Esophagus muscularis mucosa (tissue), 4 donors: ENCODE measurements at regions not wholly inside any gene's neighbourhood (a gene's known extent, or its start where the extent isn't known, plus 50 kb on each side); places are given as distances from the start of the nearest gene placed in this dataset.

Source experiments
- DNase-seq: peaks from one replicate; pipeline ENCODE4 v3.0.0-alpha.2; 2017; ENCODE audit errors: extremely low spot score
- H3K27ac ChIP-seq, 4 donors: fragments of 200-600 bp; sonication (generic); replicated peaks in 1 of 4; 1 replicate in 3 of 4; 2 replicates in 1 of 4; pipeline ENCODE4 v1.5.1; 2016 to 2019; ENCODE audit warnings: mild to moderate bottlenecking in 1 of 4
- H3K27me3 ChIP-seq, 4 donors: fragments of 200-600 bp; sonication (generic); one replicate each; pipeline versions ENCODE4 v1.5.1 to v1.6.0; 2016 to 2019
- H3K36me3 ChIP-seq, 4 donors: fragments of 200-600 bp; sonication (generic); one replicate each; pipeline ENCODE4 v1.5.1; 2016 to 2019
- H3K4me1 ChIP-seq, 4 donors: fragments of 200-600 bp; sonication (generic); one replicate each; pipeline ENCODE4 v1.5.1; 2016 to 2019
- H3K4me3 ChIP-seq, 4 donors: fragments of 200-600 bp; sonication (generic); 1 replicate in 2 of 4; 2 replicates in 2 of 4; pipeline ENCODE4 v1.5.1; 2016 to 2019; ENCODE audit warnings: mild to moderate bottlenecking in 4 of 4, moderate library complexity in 1 of 4
- H3K9me3 ChIP-seq, 4 donors: fragments of 200-600 bp; sonication (generic); 1 replicate in 3 of 4; 2 replicates in 1 of 4; pipeline ENCODE4 v1.5.1; 2016 to 2019
- CTCF ChIP-seq, 3 experiments: fragments of 200-600 bp in 2 of 3; fragments of 450-650 bp in 1 of 3; sonication (generic) in 2 of 3; IDR thresholded peaks; one replicate each; pipeline ENCODE4 v1.5.1; 2017 to 2019; ENCODE audit warnings: antibody characterized with exemption in 3 of 3, mild to moderate bottlenecking in 2 of 3, moderate library complexity in 1 of 3
- EP300 ChIP-seq: sonication (generic); formaldehyde crosslinking; IDR thresholded peaks from one replicate; pipeline ENCODE4 v1.6.1; 2017; ENCODE audit warnings: antibody characterized with exemption
- POLR2A ChIP-seq: fragments of 450-650 bp; IDR thresholded peaks from one replicate; pipeline ENCODE4 v1.6.1; 2017; ENCODE audit warnings: antibody characterized with exemption, moderate library complexity, mild to moderate bottlenecking, low read depth
- POLR2AphosphoS5 ChIP-seq, 2 donors: sonication (generic); formaldehyde crosslinking; IDR thresholded peaks; one replicate each; pipeline ENCODE4 v1.6.1; 2017; ENCODE audit warnings: antibody characterized with exemption in 2 of 2
- WGBS: methylation state at CpG from one replicate; pipeline ENCODE4 v1.1.5; 2018; 5-methylcytosine and 5-hydroxymethylcytosine counted together
- intact Hi-C: fragments of 100-400 bp; cut with DNase I; formaldehyde crosslinking; loops from one replicate; pipeline ENCODE4 v1.15.1; 2023

- no peaks in the 10 kb centered on the region for H3K36me3 ChIP-seq
- no peak overlapping the region for H3K27ac ChIP-seq
- no peak overlapping the region for H3K4me3 ChIP-seq
- peaks cover 0 to 11% (median 4%) of the 10 kb centered on the region in 4 donors for H3K9me3 ChIP-seq
- intact Hi-C loops = no loop called here
- no peak for TF ChIP-seq EP300
- TF ChIP-seq CTCF (IDR thresholded peaks at IDR 0.05) = no peak
- TF ChIP-seq POLR2AphosphoS5 (IDR thresholded peaks at IDR 0.05) = no peak
- no peak for TF ChIP-seq POLR2A
- peaks cover 0 to 6% (median 0%) of the 10 kb centered on the region in 4 donors for H3K4me1 ChIP-seq
- no peaks in the 10 kb centered on the region for H3K27me3 ChIP-seq
- DNase-seq = no peak
- WGBS = 66% methylated on average over 4 of the region's 4 CpGs
Observed at GRCh38 chr6:15793288-15793687, 130.5 kb upstream of the DTNBP1 start.

GRCh38 chr6:15792842-15793241, 130.0 kb upstream of the DTNBP1 start:
- Histone ChIP-seq H3K36me3 (no peaks in the 10 kb centered on the region), H3K27ac (no peak overlapping the region), H3K9me3 (peaks cover 0 to 7% (median 2%) of the 10 kb centered on the region in 4 donors), H3K4me1 (peaks cover 0 to 6% (median 0%) of the 10 kb centered on the region in 4 donors), H3K4me3 (no peak overlapping the region), H3K27me3 (no peaks in the 10 kb centered on the region)
- intact Hi-C loops = no loop called here
- DNase-seq = no peak
- TF ChIP-seq EP300 = no peak
- TF ChIP-seq POLR2AphosphoS5 (IDR thresholded peaks at IDR 0.05) = no peak
- TF ChIP-seq CTCF (IDR thresholded peaks at IDR 0.05) = no peak
- TF ChIP-seq POLR2A = no peak

- Histone ChIP-seq H3K36me3 (no peaks in the 10 kb centered on the region), H3K27ac (no peak overlapping the region), H3K9me3 (no peaks in the 10 kb centered on the region), H3K4me1 (peaks cover 0 to 6% (median 0%) of the 10 kb centered on the region in 4 donors), H3K27me3 (no peaks in the 10 kb centered on the region), H3K4me3 (no peak overlapping the region)
- DNase-seq = no peak
- intact Hi-C loops = no loop called here
- TF ChIP-seq EP300 (no peak), CTCF (IDR thresholded peaks at IDR 0.05) (no peak), POLR2AphosphoS5 (IDR thresholded peaks at IDR 0.05) (no peak), POLR2A (no peak)
- WGBS = 82% methylated on average over 4 of the region's 8 CpGs
Observed at GRCh38 chr6:15791448-15792181, 128.8 kb upstream of the DTNBP1 start.

GRCh38 chr6:15790116-15790515, 127.3 kb upstream of the DTNBP1 start:
- Histone ChIP-seq H3K27ac (no peak overlapping the region), H3K36me3 (no peaks in the 10 kb centered on the region), H3K9me3 (no peaks in the 10 kb centered on the region), H3K4me3 (no peak overlapping the region), H3K4me1 (no peaks in the 10 kb centered on the region), H3K27me3 (no peaks in the 10 kb centered on the region)
- intact Hi-C loops = no loop called here
- WGBS = 94% methylated on average over 1 of the region's 1 CpG
- DNase-seq = no peak
- no peak for TF ChIP-seq POLR2A
- no peak for TF ChIP-seq EP300
- TF ChIP-seq CTCF (IDR thresholded peaks at IDR 0.05) = no peak
- TF ChIP-seq POLR2AphosphoS5 (IDR thresholded peaks at IDR 0.05) = no peak

- Histone ChIP-seq H3K27me3 (no peaks in the 10 kb centered on the region), H3K36me3 (no peaks in the 10 kb centered on the region), H3K4me3 (no peak overlapping the region), H3K4me1 (no peaks in the 10 kb centered on the region), H3K9me3 (no peaks in the 10 kb centered on the region), H3K27ac (no peak overlapping the region)
- TF ChIP-seq EP300 = no peak
- no peak for TF ChIP-seq POLR2A
- no peak for TF ChIP-seq CTCF (IDR thresholded peaks at IDR 0.05)
- TF ChIP-seq POLR2AphosphoS5 (IDR thresholded peaks at IDR 0.05) = no peak
- DNase-seq = no peak
- intact Hi-C loops = no loop called here
- 94% methylated on average over 4 of the region's 4 CpGs for WGBS
Observed at GRCh38 chr6:15786846-15787245, 124.0 kb upstream of the DTNBP1 start.
